GM21367 (cell line): ENCODE measurements at regions not wholly inside any gene's neighbourhood (a gene's known extent, or its start where the extent isn't known, plus 50 kb on each side); places are given as distances from the start of the nearest gene placed in this dataset.

ENCODE experiments used
- ATAC-seq: cut with Tn5 transposase; IDR thresholded peaks from one replicate; pipeline ENCODE4 v1.9.1; 2021; ENCODE audit not compliant: unreplicated experiment

- ATAC-seq: no peak
Measured at GRCh38 chr5:98031926-98032325, 741.5 kb upstream of the RGMB start.

- ATAC-seq: no peak
Measured at GRCh38 chr5:98041661-98042060, 731.8 kb upstream of the RGMB start.

GRCh38 chr5:98042521-98042920 lies 730.9 kb upstream of the RGMB start:
- no peak for ATAC-seq

- ATAC-seq: no peak
Measured at GRCh38 chr5:98042961-98043360, 730.5 kb upstream of the RGMB start.

GRCh38 chr5:98050583-98050982 lies 722.9 kb upstream of the RGMB start:
- ATAC-seq: no peak

- ATAC-seq: no peak
Measured at GRCh38 chr5:98053170-98053569, 720.3 kb upstream of the RGMB start.

- no peak for ATAC-seq
Measured at GRCh38 chr5:98060148-98060547, 713.3 kb upstream of the RGMB start.

GRCh38 chr5:98064118-98064685 lies 709.3 kb upstream of the RGMB start:
- no peak for ATAC-seq

GRCh38 chr5:98065261-98065909 lies 708.1 kb upstream of the RGMB start:
- no peak for ATAC-seq

- no peak for ATAC-seq
Measured at GRCh38 chr5:98066910-98067309, 706.6 kb upstream of the RGMB start.

GRCh38 chr5:98069876-98070512 lies 703.5 kb upstream of the RGMB start:
- no peak for ATAC-seq

GRCh38 chr5:98072921-98073320 lies 700.5 kb upstream of the RGMB start:
- ATAC-seq: no peak

- ATAC-seq: no peak
Measured at GRCh38 chr5:98076501-98076900, 697.0 kb upstream of the RGMB start.

GRCh38 chr5:98085593-98085992 lies 687.9 kb upstream of the RGMB start:
- ATAC-seq: no peak

- no peak for ATAC-seq
Measured at GRCh38 chr5:98095072-98095471, 678.4 kb upstream of the RGMB start.

GRCh38 chr5:98096155-98096554 lies 677.3 kb upstream of the RGMB start:
- ATAC-seq: no peak

- no peak for ATAC-seq
Measured at GRCh38 chr5:98099448-98100105, 673.9 kb upstream of the RGMB start.

GRCh38 chr5:98101131-98101530 lies 672.3 kb upstream of the RGMB start:
- ATAC-seq: no peak

GRCh38 chr5:98102936-98103335 lies 670.5 kb upstream of the RGMB start:
- no peak for ATAC-seq

GRCh38 chr5:98103807-98104206 lies 669.7 kb upstream of the RGMB start:
- no peak for ATAC-seq

GRCh38 chr5:98104454-98105188 lies 668.8 kb upstream of the RGMB start:
- no peak for ATAC-seq
